GM18499 (cell line): ENCODE measurements at regions not wholly inside any gene's neighbourhood (a gene's known extent, or its start where the extent isn't known, plus 50 kb on each side); places are given as distances from the start of the nearest gene placed in this dataset.

Experiments
- ATAC-seq: cut with Tn5 transposase; IDR thresholded peaks from one replicate; pipeline ENCODE4 v1.9.1; 2021; ENCODE audit warnings: moderate number of reproducible peaks; ENCODE audit not compliant: insufficient read depth, unreplicated experiment

DNA sequence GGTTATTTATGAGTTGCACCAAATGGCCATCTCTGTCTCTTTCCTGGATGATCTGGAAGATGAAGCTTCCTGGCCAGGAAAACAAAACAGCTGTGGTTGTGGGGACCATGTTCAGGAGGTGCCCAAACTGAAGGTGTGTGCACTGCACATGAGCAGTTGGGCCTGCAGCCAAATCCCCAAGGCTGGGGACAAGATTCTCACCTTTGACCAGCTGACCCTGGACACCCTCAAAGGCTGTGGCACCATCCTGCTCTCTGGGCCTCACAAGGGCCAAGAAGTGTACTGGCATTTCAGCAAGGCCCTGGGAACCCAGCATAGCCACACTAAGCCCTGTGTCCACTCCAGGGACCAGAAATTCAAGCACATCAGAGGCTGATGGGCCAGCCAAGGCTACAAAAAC is 84.2 kb downstream of the KCNRG start:
- ATAC-seq: no peak

DNA sequence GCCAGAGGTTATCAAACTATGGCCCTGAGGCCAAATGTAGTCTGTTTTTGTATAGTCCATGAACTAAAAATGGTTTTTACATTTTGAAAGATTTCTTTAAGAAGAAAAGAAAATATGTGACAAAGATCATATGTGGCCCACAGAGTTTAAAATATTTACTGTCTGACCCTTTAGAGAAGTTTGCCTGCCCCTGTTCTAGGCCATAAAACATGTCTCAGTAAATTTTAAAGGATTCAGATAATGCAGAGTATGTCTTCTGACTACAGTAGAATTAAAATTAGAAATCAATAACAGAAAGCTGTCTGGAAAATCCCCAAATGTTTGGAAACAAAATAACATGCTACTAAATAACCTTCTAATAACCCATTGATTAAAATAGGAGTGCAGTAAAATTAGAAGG is 86.3 kb downstream of the KCNRG start:
- no peak for ATAC-seq

DNA sequence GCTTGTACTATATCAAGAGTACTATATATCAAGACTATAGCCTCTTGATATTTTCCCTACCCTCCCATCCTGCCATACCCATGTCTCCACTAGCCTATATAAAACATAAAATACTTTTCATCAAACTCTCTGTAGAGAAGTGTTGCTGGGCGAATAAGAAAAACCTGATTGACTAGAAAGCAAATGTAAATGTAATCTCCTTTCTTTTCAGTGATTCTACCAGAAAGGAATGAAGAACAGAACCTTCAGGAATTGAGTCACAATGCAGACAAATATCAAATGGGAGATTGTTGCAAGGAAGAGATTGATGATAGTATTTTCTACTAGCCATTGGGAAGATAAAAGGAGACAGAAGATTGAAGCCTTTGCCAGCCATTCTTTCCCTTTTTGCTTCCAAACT is 89.2 kb downstream of the KCNRG start:
- ATAC-seq: no peak

DNA sequence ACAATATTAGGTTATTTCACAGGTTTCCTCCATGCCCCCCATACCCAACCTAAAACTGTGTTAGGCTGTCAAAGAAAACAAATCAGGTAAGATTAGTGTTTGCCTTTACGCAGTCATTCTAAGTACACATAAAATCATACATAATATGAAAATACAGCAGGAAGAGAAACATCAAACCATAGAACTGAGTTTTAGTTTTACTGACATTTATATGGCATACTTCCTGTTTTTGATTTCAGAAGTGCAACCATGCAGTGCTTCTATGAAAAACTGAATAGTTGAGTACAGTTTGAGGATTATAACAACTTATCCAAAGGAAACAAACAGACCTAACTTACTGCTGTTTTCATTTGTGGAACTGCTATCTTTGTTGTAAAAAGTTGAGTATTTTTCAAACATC is 91.3 kb downstream of the KCNRG start:
- ATAC-seq: peak; percentile 83

DNA sequence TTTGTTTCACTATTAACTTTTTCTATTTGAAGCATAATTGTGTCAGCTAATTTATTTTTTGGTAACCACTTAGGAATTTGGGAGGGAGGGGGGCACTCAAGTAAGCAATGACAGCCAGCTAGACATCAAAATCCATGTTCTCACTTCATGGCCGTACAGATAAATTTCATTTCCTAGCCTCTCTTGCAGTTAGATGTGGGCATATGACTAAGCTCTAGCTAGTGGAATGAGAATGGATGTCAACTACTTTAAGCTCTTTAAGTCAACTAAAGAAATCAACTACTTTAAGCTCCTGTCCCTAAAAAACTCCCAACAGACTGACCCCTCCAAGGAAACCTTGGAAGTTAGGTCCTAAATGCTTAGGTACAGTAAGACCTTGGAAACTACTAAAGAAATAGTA is 92.0 kb downstream of the KCNRG start:
- ATAC-seq: no peak

DNA sequence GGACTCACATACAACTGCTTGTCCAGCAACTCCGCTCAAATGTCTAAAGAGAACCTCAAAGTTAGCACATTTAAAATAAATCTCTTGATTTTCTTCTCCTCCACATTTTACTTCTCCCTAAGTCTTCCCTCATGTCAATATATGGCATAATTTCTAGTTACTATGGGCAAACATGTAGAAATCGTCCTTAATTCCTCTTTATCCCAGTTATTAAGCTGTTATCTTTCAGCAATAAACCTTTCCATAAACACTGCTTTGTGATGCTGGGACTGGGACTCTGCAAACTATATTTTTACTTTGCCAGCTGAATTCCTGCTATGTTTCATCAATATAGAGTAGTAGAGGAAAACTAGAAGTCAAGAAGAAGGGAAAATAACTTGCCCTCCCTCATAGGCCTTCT is 99.7 kb downstream of the KCNRG start:
- no peak for ATAC-seq

DNA sequence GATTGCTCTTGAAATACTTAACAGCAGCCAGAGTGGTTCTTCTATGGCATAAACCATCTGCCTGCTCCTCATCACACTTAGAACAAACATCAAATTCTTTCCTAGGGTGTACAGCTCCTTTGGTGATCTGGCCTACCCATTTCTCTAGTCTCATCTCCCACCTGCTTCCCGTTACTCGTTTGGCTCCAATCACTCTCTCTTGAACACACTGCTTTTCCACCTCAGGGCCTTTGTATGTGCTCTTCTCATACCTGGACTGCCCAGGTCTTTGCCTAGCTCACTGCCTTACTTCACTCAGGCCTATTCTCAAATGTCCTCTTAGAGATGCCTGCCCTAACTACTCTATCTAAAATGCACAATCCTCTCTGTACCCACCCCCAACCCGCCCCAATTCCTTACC is 100.5 kb downstream of the KCNRG start:
- no peak for ATAC-seq

DNA sequence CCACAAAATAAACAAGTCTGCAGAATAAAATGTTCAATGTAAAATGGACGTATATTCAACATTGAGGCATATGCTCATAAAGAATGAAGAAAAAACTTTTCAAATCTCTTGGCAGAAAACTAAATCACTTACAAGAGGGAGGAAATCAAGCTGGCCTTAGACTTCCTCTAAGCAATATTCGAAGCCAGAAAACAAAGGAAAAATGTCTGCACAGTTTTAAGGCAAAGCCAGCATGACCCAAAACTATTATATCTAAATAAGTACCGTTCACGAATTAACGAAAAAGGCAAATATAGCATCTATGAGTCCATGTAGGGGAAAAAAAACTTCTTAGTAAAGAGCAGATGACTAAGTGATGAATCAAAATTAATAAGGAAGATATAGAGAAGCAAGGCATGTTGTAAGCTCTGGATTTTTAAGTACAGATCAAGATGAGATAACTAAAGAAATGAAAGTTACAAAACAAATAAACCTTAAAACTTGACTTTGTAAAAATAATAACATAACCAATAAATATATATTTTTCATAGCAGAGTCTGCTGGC is 101.3 kb downstream of the KCNRG start:
- ATAC-seq: no peak

DNA sequence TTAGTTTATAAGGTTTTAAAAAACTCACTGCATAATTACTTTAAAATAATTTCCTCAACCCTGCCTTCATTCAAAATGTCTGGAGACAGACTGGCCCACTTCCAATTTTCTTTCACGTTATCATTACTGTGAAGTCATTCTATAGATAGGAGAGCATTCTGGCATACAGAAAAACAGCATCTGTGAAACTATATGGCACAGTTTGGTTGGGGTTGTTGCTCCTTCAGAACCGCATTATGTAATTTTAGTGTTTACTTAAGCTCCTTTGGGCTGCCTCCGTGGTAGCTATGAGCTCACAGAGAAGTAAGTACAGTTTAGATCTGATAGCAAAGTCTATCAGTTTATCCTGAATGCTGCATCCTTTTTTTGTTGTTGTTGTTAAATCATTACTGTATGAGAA is 104.3 kb downstream of the KCNRG start:
- ATAC-seq: no peak

DNA sequence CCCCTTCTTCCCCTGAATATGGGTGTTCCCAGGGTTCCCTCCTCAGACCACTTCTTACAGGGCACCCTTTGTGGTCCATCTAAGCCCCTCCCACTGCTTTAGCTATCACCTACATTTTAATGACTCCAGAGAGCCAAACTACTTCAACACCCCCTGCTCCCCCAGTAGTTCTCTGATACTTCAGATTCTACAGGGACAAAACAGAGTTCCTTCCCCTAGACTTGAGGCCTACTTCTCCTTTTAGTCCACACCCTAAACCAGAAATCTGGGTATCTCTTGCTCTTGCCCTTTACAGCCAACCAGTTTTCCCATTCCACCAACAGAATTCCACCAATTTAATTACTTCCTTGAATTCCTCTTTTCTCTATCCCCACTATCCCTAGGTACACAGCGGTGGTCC is 107.2 kb downstream of the KCNRG start:
- no peak for ATAC-seq

DNA sequence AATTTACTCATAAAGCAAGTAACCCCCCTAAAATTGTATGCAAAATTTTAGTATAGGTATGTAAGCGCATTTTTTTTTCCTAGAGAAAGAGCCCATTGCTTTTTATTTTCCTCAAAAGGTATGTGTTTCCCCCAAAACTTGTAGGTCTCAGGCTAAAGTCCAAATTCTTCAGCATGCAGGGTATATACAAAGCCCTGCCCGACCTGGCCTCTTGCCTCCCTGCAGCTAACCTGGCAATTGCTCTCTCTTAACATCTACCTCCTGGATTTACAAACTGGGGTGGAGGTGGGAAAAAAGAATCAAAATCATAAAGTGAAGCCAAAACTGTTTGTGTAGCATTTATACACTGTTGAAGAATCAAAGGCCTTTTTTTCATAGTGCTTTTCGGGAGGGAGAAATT is 107.8 kb downstream of the KCNRG start:
- ATAC-seq: no peak

DNA sequence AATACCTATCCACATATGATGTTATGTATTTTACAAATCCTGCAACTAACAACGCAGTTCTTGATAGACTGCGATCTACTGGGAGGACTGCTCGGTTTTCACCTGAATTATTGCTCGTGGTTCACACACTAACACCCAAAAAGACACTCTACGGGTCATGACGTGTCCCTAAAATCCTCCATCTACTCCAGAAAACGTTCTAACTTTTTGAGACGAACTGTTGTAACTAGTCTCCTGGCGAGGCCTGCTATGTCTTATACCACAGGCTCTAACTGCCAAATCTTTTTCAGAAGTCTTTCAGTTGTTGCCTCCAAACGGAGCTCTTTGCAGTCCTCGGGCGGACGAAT is 108.2 kb downstream of the KCNRG start:
- no peak for ATAC-seq

DNA sequence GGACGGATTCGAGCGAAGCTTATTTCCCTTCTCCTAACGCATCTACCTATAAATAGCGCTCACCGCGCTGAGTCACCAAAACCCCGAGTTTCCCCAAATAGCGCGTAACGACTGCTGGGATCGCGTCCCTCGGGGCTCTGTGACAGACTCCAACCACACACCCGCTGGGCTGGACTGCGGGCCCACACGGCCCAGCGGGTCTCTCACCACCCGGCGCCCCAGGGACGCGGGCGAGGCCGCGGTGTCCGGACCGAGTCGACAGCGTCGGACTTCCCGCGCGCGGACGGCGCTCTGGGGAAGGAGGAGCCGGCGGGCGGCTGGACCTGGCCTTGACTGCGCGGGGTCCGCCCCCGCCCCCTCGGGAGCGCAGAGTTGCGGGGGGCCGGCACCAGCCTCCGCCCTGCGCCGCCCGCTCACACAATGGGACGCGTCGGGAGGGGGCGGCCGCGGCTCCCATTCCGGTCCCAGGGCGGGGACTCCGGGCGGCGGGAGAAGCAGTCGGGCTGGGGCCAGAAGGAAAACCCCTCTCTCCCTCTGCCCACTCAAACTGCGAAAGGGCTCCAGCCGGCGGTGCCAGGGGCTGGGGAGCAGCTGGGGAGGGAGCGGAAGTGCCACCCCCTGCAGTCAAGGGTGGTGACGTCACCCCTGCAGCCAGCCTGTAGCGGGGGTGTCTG is 108.8 kb downstream of the KCNRG start:
- peak; percentile 44 for ATAC-seq

DNA sequence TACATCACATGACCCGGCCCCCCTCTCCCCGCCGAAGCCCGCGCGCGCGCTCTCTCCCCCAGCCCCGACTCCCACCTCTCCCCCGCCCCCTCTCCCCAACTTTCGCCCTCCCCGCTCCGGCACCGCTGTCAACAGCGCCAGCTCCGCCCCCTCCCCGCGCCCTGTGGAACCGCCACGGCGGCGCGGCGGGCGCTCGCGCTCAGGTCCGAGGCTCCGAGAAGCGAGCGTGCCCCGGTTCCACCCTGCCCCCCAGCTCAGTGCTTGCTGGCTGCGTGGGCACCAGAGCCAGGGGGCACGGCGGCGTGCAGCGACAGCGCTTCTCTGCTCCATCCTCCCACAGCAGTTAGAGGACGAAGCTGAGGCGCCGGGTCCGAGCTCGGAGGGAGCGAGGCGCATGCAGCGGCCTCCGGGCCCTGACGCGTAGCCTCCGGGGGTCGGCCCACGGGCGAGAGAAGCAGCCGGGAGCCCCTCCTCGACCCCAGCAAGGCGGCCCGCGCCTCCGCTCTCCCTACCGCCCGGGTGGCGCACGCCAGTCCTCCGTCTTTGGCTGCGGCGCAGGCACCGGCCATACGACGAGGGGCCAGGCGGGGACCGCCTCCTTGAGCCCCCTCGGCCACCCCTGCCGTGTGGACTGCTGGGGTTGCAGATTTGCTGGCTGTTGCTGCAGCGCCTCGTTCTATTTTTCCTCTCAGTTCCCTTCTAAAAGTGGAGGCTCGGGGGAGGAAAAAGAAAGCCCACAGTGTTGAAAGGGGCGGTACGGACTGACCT is 109.5 kb downstream of the KCNRG start:
- peak; percentile 2 for ATAC-seq

DNA sequence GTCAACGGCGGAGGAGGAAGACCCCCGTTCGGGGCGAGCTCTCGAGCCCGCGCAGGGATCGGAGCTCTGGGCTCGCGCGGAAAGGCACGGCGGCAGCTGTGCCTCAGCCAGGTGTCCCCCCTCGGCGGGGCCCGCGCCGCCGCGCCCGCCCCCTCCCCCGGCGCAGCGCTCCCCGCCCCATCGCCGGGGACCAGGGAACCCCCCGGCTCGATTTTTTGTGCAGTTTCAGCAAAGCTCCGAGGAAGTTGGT is 110.0 kb downstream of the KCNRG start:
- no peak for ATAC-seq

DNA sequence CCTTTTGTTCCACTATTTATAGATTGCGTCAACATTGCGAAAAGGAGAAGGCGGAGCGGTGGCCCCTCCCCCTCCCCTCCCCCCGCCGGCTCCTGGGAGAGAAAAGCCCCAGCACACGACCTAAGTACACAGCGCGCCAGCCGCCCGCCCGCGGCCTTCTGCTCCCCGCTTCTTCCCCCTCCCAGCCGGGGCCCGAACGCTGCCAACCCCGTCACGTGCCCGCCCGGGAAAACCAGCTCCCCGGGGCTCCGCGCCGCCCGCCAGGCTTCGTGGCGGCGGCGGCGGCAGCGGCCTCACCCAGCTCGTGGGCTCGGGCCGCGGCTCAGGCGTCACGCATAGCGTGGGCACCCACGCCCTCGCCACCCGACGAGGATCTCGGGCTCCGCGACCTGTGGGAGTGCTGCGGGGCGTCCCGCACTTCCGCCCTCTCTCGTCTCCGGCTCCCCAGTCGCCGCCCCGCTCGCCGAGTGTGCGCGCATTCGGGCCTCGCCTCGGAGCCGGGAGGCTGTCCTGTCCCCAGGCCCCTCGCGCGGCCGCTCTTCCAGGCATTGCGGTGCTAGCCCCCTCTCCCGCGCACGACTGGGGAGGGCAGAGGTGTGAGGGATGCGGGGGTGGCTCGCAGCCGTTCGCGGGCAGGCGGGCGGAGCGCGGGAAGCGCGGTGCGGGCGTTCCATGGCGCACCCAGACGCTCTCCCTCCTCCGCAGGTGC is 110.5 kb downstream of the KCNRG start:
- no peak for ATAC-seq

DNA sequence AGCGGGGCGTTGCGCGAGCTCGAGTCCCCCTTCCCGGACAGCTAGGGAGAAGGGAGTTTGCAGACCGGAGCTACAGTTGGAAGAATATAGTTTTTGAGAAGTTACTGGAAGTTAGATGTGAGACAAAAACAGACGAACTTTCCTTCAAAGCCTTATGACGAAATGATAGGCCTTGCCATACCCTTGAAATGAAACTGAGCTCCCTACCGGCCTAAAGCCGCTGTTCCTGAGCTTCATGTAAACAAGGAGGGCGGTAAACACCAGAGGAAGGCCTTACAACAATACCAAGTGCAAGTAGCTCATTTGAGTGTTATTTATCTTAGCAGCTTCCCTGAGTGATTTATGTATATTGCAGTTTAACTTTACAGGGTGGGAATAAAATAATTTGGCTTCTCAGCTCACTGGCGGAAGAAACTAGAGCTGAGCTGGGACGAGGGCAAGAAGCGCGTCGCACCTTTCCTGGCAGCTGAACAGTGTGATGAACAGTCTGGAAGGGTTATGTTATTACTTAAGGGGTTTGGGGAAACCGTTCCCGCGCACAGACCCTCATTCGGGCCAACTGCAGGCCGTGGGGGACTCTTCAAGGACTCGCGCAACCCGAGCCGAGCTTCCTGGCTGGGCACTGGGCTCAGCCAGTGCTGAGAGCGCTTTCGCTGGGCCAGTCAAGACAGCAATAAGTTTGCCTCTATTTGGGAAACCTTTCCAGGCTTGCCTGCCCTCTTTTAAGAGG is 111.2 kb downstream of the KCNRG start:
- ATAC-seq: no peak

DNA sequence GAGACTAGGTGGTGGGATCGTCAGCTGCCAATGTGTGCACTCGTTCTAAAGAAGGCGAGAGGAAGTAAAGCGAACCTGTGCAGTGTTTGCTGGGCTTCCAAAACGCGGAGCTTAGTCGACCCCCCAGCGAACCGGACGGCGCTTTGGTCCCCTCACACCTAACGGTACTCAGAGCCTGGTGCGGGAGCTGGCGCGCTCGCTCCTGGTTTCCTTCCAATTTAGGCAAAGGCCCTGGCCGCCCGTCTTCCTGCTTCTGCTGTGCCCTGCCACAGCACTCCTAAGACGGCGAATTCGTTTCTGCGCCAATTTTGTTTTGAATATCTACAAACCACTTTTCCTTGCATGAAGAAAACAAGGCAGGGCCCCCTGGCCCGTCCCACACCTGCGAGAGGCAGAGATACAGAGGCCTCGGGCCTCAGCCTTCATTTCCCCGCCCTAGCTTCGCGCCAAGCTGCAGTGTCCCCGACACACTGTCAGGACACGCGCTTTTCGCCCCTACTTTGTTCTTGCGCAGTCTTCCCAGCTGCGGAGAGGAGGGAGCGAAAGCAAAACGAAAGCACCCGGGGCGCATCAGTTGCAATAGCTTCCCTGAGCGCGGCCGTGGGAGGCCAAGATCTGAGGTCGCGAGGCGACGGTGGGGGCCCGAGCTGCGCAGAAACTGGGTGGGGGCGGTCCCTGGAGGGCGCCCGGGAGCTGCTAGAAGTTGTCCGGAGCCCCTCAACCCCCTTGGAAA is 111.9 kb downstream of the KCNRG start:
- no peak for ATAC-seq

DNA sequence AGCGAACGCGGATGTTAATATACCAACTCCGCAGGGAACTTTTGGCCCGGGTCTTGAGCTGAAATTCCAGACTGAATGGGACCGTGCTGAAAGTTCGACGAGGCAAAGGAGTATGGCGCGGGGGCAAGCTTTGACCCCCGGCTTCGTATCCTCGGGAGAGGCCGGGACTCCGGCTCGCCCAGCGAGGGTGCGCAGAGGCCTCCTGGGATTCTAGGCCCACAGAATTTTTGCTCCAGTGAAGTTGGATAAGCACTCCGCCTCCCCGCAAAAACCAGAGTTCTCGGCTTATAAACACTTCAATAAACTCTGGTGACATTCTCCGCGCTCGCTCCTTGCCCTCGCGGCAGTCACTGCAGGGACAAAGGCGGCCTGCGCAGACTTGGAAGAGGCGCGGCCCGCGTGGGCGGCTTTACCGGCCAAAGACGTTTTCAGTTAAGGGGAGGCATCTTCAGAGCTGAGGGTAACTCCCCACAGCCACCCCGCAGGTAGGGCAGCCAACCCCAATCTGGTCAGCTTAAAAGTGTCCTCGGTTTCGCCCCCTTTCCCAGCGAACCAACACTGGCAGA is 112.6 kb downstream of the KCNRG start:
- no peak for ATAC-seq

DNA sequence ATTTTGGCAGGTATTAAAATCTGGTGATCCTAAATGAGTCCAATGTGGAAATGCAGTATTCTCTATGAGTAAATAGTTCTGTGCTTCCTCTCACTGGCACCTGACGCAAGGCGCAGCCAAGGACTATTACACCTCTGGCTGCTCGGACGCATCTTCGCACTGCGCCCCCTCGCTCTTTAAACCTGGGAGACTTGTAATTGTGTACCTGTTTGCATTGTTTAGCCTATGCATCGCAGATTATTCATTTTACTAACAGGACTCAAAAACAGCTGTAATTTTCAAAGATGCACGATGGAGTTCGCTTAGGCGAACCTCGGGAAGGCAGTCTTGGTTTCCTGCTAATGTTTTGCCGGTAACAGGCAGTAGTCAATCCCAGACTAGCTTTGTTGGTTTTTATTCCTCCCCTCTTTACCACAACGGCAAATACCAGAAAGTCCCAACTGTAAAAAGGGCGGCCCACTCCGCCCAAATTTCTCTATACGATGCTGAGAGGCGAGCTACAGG is 113.2 kb downstream of the KCNRG start:
- no peak for ATAC-seq
